Fibroblast of mammary gland (primary cell): ENCODE measurements at regions not wholly inside any gene's neighbourhood (a gene's known extent, or its start where the extent isn't known, plus 50 kb on each side); places are given as distances from the start of the nearest gene placed in this dataset.

ENCODE experiments used
- DNase-seq: peaks from one replicate; pipeline ENCODE4 v3.0.0-alpha.2; 2010; ENCODE audit warnings: low read depth
- H3K4me3 ChIP-seq: 2 replicates; pipeline ENCODE4 v1.5.1; 2011; ENCODE audit warnings: low read depth, mild to moderate bottlenecking, low read length, moderate library complexity; ENCODE audit not compliant: control insufficient read depth
- TF ChIP-seq, protein P1 (sequence below): conservative IDR thresholded peaks from 2 replicates; pipeline ENCODE4 v1.5.1; 2011; ENCODE audit warnings: low read depth, low read length, inconsistent platforms; ENCODE audit not compliant: control insufficient read depth, insufficient read depth

DNA sequence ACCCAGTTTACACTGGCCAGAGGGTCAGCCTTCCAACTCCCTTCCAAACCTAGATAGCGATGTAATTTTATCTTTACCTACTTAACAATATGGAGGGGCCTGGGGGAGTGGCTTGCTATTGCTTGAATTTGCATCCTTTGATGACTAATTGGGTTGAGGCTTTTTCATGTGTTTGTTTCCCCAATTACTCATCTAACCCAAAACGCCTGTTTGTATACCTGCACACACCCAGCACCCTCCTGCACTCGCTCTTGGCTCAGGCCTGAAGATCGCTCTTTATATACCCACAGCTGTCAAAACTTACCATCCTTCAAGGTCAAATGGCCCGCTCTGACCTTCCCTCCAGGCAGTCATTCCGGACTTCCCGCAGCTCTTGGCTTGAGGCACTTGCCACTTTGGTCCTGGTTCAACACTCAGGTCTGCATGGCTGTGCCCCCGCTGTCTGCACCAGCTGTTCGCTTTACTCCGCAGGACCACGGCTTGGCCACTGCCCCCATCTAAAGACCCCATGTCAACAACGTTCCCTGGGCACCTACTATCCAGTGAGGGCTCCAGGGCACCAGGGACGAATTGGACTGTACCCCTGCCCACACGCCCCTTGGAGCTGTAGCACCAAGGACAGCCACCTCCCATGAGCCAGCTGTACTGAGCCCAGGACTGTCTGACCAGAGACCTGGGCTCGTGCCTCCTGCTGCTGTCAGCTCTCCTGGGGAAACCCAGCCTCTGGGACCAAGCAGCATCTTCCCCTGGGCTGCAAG lies 76.1 kb upstream of the ADAMTS2 start:
- H3K4me3 ChIP-seq, result no peak overlapping the region
- TF ChIP-seq, protein P1, sequence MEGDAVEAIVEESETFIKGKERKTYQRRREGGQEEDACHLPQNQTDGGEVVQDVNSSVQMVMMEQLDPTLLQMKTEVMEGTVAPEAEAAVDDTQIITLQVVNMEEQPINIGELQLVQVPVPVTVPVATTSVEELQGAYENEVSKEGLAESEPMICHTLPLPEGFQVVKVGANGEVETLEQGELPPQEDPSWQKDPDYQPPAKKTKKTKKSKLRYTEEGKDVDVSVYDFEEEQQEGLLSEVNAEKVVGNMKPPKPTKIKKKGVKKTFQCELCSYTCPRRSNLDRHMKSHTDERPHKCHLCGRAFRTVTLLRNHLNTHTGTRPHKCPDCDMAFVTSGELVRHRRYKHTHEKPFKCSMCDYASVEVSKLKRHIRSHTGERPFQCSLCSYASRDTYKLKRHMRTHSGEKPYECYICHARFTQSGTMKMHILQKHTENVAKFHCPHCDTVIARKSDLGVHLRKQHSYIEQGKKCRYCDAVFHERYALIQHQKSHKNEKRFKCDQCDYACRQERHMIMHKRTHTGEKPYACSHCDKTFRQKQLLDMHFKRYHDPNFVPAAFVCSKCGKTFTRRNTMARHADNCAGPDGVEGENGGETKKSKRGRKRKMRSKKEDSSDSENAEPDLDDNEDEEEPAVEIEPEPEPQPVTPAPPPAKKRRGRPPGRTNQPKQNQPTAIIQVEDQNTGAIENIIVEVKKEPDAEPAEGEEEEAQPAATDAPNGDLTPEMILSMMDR, result no peak
- DNase-seq, result no peak

DNA sequence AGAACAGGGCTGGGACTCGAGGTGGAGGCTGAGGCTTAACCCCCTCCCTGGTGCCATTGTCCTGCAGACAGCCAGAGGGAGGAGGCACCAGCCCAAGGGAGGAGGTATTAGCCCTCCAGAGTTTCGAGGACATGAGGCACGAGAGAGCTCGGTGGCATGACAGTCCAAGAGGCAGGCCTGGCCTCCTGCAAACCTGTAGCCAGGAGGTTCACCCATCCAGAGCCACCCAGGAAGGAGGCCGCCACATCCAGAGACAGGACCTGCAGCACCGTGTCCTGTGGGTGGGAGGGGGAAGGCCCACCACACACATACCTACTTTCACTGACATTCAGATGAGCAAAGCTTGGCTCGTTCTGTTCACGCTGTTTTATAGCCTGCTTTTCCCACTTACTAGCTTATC lies 75.2 kb upstream of the ADAMTS2 start:
- DNase-seq, result no peak
- TF ChIP-seq, protein P1, result no peak
- no peak overlapping the region for H3K4me3 ChIP-seq

DNA sequence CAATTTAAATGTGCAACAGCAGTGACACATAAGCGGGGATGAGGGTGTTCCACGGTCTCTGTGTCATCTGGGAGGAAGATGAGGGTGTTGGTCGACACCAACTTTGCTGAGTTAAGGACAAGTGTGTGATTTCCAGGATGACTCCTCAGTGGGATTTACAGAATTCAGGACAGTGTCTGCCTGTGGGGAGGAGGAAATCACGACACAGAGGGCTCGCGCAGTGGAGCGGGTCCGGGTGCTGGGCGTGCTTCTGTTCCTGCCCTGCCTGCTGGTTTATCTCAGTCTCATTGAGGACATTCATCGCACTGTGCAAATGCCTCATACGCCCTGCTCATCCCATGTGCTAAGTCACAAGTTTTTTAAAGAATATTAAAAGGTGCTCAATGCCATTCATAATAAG lies 73.7 kb upstream of the ADAMTS2 start:
- H3K4me3 ChIP-seq, result no peak overlapping the region
- TF ChIP-seq, protein P1, result no peak
- DNase-seq, result no peak

DNA sequence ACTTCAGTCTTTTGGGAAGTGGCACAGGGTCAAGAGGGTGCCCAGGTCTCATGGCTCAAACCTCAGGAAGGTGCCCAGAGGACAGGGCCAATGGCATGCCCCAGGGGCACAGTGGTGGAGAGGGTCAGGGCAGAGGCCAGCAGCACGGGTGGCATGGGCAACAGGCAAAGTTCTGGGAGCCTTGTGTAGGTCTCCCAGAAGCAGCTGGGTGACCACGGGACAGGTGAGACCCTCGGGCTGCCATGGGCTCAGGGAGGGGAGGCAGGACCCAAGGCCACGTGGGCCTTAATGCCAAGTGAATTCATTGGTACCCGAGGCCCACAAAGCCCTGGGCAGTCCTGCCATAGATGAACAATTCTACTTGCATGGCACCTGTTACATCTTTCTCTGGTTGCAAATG lies 72.4 kb upstream of the ADAMTS2 start:
- no peak overlapping the region for H3K4me3 ChIP-seq

DNA sequence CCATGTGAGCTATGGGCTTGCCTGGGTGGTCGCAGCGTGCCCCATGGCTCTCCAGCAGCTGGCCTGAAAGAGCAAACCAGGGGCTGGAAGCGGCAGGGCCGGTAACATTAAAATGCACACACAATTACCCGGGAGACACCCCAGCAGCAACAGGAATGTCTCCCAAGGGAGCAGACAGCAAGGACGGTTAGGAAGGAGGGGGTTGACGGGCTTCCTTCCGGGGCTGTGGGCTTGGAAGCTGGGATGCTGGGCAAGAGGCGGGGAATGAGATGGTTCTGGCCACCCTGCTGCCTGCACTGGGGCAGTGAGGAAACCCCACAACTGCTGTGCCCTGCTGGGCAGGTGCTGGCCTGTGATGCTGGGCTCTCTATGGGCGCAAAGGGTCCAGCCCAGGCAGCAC lies 71.8 kb upstream of the ADAMTS2 start:
- TF ChIP-seq, protein P1, result no peak
- no peak for DNase-seq
- H3K4me3 ChIP-seq, result no peak overlapping the region

More for the DNA sequence above, 72.4 kb upstream of the ADAMTS2 start:
- DNase-seq, result no peak
- TF ChIP-seq, protein P1, result no peak

DNA sequence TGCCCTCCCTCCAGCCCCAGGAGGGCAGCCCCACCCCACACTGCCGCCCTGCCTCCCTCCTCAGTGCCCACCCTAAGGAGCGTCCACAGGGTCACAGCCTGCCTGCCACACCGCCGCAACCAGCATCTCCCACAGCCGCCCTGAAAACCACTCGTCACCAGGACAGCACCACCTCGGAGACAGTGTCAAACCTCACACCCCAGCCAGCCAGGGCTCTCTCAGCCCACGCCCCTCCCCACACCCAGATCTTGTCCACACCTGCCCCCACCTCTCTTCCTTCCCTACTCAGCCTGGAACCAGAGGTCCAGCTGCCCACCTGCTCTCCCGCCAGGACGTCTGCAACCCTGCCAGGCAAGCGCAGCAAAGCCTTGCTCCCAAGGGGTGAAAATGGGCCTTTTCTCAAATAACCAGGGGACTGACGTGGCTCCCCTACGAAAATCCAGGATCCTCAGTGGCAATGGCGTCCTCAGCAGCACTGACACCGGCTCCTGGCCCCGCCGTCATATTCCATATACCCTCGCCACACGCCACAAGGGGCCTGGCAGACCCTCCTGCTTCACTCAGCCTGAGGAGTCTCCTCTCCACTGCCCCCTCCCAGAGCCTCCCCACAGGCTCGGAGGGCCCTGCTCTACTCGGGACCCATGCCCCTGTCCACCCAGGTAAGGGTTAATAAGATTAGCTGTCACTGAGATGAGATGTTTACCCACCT lies 71.0 kb upstream of the ADAMTS2 start:
- no peak for DNase-seq
- TF ChIP-seq, protein P1, result no peak
- no peak overlapping the region for H3K4me3 ChIP-seq
